ENCODE measurements at regions not wholly inside any gene's neighbourhood (a gene's known extent, or its start where the extent isn't known, plus 50 kb on each side); places are given as distances from the start of the nearest gene placed in this dataset.

GRCh38 chr6:62803094-62803493 lies 408.2 kb upstream of the FKBP1C start:
- no peak for TF ChIP-seq CTCF (IDR thresholded peaks at IDR 0.05)
- no peak for TF ChIP-seq SIN3A (IDR thresholded peaks at IDR 0.05; ENCODE audit: borderline replicate concordance, insufficient read depth, low read depth, low read length)
